ENCODE measurements at regions not wholly inside any gene's neighbourhood (a gene's known extent, or its start where the extent isn't known, plus 50 kb on each side); places are given as distances from the start of the nearest gene placed in this dataset.

- TF ChIP-seq CTCF (IDR thresholded peaks at IDR 0.05; ENCODE audit: insufficient read depth, low read depth, low read length), result no peak
- TF ChIP-seq EZH2 (IDR thresholded peaks at IDR 0.05; ENCODE audit: insufficient read depth, low read length), result no peak
Observed at GRCh38 chr7:35315517-35315916, 61.6 kb upstream of the TBX20 start.
